Activated naive CD4-positive, alpha-beta T cell treated with anti-CD3 and anti-CD28 coated beads, Interleukin-2, amount 50 U/mL, for 72 hours (primary cell): ENCODE measurements at regions not wholly inside any gene's neighbourhood (a gene's known extent, or its start where the extent isn't known, plus 50 kb on each side); places are given as distances from the start of the nearest gene placed in this dataset.
"Not testable (repeated sequence)": the region's sequence is repeated elsewhere in the genome, so short reads cannot be mapped to it uniquely, and the experiment has no call there.

ENCODE experiments used
- ATAC-seq, 2 donors: fragments of 150-1000 bp; cut with Tn5 transposase; 2 replicates each; pipeline ENCODE4 v1.10.0; 2021; ENCODE audit warnings: mild to moderate bottlenecking in 2 of 2, moderate library complexity in 2 of 2
- DNase-seq, 2 donors: peaks; one replicate each; pipeline ENCODE4 v3.0.0; 2021 to 2022; ENCODE audit warnings: low spot score in 2 of 2
- H3K27ac Mint-ChIP-seq, 2 donors: one replicate each; pipeline ENCODE4 v1.8.0; 2022; ENCODE audit warnings: mild to moderate bottlenecking in 2 of 2, mixed read lengths in 2 of 2
- H3K36me3 Mint-ChIP-seq, 2 donors: one replicate each; pipeline ENCODE4 v1.8.0; 2022; ENCODE audit warnings: mixed read lengths in 2 of 2
- H3K9me3 Mint-ChIP-seq, 2 donors: one replicate each; pipeline ENCODE4 v1.8.0; 2022; ENCODE audit warnings: mixed read lengths in 2 of 2

DNA sequence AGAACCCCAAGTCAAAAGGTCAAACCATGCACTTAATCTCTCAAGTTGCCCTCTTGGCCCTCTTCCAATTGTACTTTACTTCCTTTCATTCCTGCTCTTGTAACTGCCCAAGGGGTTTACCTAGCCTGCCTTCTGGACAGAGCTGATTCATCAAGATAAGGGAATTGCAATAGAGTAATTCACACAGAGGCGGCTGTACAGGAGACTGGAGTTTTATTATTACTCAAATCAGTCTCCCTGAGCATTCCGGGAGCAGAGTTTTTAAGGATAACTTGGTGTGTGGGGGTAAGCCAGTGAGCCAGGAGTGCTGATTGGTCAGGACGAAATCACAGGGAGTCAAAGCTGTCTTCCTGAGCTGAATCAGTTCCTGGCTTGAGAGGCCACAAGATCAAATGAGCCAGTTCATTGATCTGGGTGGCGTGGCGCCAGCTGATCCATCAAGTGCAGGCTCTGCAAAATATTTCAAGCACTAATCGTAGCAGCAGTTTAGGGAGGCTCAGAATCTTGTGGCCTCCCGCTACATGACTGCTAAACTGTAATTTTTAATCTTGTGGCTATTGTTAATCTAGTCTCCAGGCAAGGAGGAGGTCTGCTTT lies 590.0 kb downstream of the EPHA3 start:
- Mint-ChIP-seq H3K27ac (no peak overlapping the region), H3K9me3 (peaks cover 21 to 30% of the 10 kb centered on the region in 2 donors), H3K36me3 (peaks cover 4 to 14% of the 10 kb centered on the region in 2 donors)
- DNase-seq (no peak), ATAC-seq (no peak)

DNA sequence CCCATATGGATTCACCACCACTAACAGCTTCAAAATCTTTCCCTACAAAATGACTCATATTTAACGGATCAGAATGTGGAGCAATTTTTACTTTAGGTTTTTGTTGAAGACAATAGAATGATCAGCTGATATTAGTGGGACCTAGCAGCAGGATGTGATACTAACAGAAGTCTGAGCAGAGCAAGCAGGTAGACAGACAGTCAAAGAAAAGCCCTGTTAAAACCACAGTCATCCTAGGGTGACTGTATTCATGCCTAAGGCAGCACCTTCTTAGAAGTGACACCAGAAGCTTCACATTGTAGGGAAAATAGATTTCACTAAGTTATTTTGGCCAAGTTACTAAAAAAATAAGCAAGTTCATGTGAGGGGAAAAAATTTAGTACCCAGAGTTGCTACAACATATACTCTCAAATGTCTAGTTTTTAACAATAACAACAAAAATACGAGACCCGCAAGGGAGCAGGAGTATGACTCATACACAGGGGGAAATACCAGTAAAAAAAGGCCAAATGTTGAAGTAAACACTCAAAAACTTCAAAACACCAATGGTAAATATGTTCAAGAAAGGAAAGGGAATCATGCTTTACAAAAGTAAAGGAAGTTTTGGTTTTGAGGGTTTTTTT lies 590.9 kb downstream of the EPHA3 start:
- ATAC-seq (no peak), DNase-seq (no peak)
- no peak overlapping the region for H3K27ac Mint-ChIP-seq
- peaks cover 6 to 14% of the 10 kb centered on the region in 2 donors for H3K36me3 Mint-ChIP-seq
- H3K9me3 Mint-ChIP-seq = peaks cover 26 to 30% of the 10 kb centered on the region in 2 donors

DNA sequence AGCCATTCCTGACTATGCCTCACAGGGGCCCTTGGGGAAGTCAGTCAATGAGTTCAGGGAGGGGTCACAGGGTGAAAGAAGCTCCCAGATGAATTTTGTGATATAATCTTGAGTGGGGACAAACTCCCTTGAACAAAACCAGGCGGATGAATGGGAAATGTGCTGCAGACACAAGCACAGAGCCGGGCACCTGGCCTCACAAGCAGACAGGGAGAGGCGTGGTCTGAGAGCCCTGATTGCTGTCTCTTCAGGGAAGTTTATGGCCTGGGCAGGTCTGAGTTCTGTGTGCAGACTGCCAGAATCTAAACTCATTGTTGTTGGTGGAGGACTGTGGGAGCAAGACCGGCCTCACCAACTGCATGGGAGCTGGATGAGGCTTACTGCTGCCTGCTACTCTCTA lies 591.8 kb downstream of the EPHA3 start:
- no peak for ATAC-seq
- Mint-ChIP-seq H3K9me3 (peaks cover 26 to 30% of the 10 kb centered on the region in 2 donors), H3K36me3 (peaks cover 6 to 14% of the 10 kb centered on the region in 2 donors)

DNA sequence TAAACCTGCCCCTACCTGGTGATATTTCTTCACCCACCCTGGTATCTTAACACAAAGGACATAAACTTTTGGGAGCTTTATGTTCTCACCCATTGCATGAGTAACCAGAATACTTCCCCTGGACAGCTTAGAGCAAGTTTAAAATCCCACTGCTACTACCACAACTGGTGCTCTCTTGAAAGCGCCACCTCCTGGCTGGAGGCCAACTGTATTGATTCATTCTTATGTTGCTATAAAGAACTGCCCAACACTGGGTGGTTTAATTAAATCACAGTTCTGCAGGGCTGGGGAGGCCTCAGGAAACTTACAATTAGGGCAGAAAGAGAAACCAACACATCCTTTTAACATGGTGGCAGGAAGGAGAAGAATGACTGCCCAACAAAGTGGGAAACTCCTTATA lies 592.4 kb downstream of the EPHA3 start:
- Mint-ChIP-seq H3K36me3 (peaks cover 6 to 14% of the 10 kb centered on the region in 2 donors), H3K9me3 (peaks cover 26 to 30% of the 10 kb centered on the region in 2 donors), H3K27ac (no peak overlapping the region)
- DNase-seq = no peak
- ATAC-seq = no peak

More for the DNA sequence above, 591.8 kb downstream of the EPHA3 start:
- H3K27ac Mint-ChIP-seq = no peak overlapping the region
- DNase-seq = no peak

DNA sequence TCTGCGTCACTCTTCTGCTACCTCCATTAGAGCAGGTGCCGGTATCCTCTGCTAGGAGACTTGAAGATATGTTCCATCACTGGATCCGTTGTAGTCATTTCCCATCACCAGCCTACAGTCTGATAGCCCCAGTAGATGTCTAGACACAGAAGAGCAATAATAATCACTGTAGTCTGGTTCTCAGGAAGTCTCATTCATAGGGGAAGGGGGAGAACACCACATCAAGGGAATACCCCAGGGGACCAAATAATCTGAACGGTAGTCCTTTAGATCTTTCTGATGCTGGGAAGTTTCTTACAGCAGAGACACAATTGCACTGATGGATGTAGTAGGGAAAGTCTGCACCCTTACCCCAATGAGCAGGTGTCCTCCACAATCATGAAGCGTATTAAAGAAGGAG lies 595.0 kb downstream of the EPHA3 start:
- peaks cover 6 to 14% of the 10 kb centered on the region in 2 donors for H3K36me3 Mint-ChIP-seq
- H3K27ac Mint-ChIP-seq = no peak overlapping the region
- DNase-seq = no peak
- no peak for ATAC-seq
- peaks cover 22 to 39% of the 10 kb centered on the region in 2 donors for H3K9me3 Mint-ChIP-seq

DNA sequence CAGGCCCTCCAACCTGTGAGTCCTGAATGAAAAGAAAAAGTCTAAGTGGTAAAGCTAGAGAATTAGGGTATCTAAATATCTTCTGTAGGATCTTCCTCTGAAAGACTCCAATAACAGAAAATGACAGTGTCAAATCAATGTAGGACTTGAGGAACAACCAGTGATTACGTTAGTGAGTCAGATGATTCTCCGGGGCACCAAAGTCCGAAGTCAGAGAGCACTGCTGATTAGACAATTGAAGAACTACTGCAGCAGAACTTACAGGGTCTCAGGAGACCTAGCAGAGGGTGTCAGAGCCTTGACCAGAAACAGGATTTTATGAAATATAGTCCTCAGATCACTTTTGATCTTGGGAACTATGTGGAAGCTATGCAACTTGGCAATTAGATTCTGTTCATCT lies 605.8 kb downstream of the EPHA3 start:
- no peaks in the 10 kb centered on the region for H3K36me3 Mint-ChIP-seq
- no peak overlapping the region for H3K27ac Mint-ChIP-seq
- DNase-seq (no peak), ATAC-seq (no peak)
- peaks cover 14 to 18% of the 10 kb centered on the region in 2 donors for H3K9me3 Mint-ChIP-seq

DNA sequence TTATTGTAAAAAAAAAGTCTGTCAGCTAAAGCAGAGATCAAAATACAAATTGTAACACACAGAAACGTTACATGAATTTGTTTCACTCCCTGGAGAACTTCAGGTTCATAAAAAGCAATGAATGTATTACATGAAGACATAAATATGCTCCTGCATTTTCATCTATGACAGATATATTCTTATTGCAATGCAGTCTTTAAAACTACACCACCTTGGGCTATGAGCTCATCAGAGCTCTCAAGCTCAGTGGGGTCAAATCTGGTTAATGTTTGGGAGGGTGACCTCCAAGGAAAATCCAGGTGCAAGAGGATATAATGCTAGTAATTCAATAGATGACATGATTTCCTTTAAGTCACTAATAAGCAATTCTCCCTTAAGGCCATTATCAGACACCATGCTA lies 606.8 kb downstream of the EPHA3 start:
- Mint-ChIP-seq H3K27ac (no peak overlapping the region), H3K36me3 (no peaks in the 10 kb centered on the region), H3K9me3 (peaks cover 10 to 13% of the 10 kb centered on the region in 2 donors)
- ATAC-seq = no peak
- no peak for DNase-seq

DNA sequence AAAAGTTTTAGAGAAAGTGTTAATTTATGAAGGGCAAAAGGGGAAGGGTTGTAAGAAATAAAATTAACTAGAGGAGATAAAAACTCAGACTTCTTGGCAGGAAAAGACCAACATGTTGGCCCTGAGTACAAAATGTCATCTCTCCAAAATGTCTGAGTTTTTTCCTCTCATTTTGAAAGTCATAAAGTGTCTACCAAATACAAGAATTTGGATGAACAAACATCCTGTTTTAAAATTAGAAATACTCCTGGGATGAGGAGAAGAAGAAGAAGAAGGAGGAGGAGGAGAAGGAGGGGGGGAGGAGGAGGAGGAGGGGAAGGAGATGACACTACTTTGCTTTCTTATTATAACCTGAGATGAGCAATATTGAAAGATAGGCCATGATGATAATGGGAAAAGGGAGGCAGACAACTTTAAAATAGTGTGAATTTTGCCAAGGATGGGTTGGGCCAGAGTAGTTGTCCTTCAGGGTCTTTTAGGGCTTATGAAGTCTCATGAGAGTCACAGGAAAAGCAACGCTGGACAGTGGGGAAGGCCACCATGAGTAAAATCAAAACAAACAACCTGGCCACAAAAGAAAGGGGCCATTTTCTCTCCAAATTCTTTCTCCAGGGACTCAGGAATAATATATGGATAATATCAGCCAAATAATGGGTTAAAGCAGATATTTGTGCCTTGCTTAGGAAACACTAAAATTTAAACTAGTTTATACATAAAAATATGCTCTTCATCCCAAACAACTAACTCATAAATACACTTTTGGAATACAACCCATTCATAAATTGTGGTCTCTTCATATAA lies 632.9 kb downstream of the EPHA3 start:
- Mint-ChIP-seq H3K9me3 (peaks cover 13 to 18% of the 10 kb centered on the region in 2 donors), H3K27ac (no peak overlapping the region), H3K36me3 (peaks cover 0 to 5% of the 10 kb centered on the region in 2 donors)
- ATAC-seq (no peak), DNase-seq (no peak)

DNA sequence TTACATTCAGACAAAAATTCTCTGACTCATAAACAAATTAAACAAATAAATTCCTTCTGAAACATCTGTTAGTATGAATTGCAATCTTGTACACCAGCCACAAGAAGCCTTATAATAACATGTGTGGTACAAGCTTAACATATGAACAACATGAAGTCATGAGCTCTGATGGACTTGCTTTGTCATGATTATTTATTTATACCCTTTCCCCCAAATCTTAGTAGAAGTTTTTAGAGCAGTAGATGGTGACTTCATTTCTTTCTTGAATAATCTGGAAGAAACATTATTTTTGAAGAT lies 633.4 kb downstream of the EPHA3 start:
- DNase-seq = no peak
- H3K9me3 Mint-ChIP-seq = peaks cover 14 to 19% of the 10 kb centered on the region in 2 donors
- peaks cover 0 to 5% of the 10 kb centered on the region in 2 donors for H3K36me3 Mint-ChIP-seq
- H3K27ac Mint-ChIP-seq = no peak overlapping the region
- no peak for ATAC-seq

DNA sequence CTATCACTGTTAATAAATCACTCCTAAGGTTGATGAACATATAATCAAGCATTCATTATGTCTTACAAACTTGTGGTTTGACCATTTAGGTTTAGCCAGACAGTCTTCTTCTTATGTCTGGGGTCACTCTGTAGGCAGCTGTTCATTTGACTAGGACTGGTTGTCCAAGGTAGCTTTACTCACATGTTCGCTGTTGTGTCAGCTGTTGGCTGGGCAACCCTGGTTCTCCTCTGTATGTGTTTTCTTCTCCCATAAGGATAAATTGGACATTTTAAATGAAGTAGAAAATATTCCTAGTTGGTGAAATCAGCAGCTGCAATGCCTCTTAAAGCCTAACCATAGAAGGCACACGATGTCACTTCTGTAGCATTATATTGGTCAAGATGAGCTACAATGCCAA lies 635.1 kb downstream of the EPHA3 start:
- Mint-ChIP-seq H3K9me3 (peaks cover 17 to 22% of the 10 kb centered on the region in 2 donors), H3K36me3 (peaks cover 0 to 5% of the 10 kb centered on the region in 2 donors), H3K27ac (no peak overlapping the region)
- ATAC-seq (no peak), DNase-seq (no peak)

DNA sequence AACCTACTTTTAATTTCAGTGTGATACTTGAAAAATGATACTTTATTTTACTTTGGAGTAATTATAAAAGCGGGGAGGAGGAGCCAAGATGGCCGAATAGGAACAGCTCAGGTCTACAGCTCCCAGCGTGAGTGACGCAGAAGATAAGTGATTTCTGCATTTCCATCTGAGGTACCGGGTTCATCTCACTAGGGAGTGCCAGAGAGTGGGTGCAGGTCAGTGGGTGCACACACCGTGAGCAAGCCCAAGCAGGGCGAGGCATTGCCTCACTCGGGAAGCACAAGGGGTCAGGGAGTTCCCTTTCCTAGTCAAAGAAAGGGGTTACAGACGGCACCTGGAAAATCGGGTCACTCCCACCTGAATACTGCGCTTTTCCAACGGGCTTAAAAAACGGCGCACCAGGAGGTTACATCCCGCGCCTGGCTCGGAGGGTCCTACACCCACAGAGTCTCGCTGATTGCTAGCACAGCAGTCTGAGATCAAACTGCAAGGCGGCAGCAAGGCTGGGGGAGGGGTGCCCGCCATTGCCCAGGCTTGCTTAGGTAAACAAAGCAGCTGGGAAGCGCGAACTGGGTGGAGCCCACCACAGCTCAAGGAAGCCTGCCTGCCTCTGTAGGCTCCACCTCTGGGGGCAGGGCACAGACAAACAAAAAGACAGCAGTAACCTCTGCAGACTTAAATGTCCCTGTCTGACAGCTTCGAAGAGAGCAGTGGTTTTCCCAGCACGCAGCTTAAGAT lies 640.3 kb downstream of the EPHA3 start:
- DNase-seq = not testable (repeated sequence)

DNA sequence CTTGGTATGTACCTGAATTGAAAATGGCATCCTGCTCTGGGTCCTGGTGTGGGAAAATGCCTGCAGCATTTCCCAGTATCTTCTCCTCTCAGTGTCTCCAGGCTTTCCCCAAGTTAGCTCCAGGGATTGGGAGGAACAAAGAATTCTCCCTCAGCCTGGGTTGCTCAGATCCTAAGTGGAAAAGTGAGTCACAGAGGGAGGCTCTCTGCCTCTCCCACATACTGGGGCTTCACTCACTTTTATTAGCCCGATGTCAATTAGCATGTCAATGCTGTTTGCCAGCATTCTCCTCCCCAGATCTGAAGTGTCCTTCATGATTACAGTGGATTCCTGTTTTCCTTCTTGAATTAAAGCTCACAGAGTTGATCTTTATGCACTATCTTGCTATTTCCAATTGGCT lies 655.0 kb downstream of the EPHA3 start:
- Mint-ChIP-seq H3K9me3 (peaks cover 33 to 38% of the 10 kb centered on the region in 2 donors), H3K36me3 (peaks cover 7 to 14% of the 10 kb centered on the region in 2 donors), H3K27ac (no peak overlapping the region)
- DNase-seq (no peak), ATAC-seq (no peak)

More for the DNA sequence above, 640.3 kb downstream of the EPHA3 start:
- H3K36me3 Mint-ChIP-seq, H3K27ac Mint-ChIP-seq, ATAC-seq: not testable (repeated sequence)
- peaks cover 13 to 14% of the 10 kb centered on the region in 2 donors for H3K9me3 Mint-ChIP-seq

DNA sequence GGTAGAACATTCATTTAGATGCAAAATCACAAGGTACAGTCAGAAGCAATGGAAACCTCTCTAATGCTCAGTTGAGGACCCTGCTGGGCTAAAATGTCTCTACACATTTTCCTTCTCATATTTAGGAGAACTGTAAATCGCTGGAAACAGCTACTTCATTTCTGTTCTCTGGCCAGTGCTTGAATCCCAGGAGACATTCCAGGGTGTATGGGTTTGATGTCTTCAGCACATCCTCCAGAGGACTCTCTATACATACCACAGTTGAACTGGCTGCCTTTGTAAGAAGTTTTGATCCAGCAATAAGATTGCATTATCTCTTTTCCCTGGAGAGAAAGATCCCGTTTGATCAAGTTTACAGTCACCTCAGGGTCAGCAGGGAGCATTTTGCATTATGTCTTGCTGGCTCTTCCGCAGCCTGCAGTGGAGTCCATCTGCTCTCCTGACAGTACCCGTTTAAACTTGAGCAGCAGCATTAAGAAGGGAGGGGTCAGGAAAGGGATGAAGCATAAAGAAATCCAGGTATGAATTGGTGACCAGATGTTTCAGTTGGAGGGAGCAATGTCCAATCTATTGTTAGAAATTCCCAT lies 676.0 kb downstream of the EPHA3 start:
- peaks cover 0 to 7% of the 10 kb centered on the region in 2 donors for H3K36me3 Mint-ChIP-seq
- DNase-seq (no peak), ATAC-seq (no peak)
- no peak overlapping the region for H3K27ac Mint-ChIP-seq
- peaks cover 20% of the 10 kb centered on the region in 2 donors for H3K9me3 Mint-ChIP-seq

DNA sequence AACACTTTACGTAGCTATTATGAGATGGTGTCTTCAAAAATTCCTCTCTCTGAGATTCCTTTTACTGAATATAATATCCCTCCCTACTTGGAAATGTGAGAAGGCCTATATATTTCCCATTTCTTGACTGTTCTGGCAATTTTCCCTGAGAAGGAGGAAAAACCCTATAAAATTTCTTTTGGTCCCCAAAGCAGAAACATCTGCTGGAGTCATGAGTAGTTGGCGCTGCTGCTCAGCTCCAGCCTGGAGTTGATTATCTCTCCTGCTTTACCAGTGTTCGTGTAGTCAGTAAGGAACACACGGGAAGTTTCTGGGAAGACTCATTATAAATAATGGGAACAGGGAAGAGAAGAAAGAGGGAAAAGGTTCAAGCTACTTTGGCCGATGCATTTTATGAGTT lies 680.1 kb downstream of the EPHA3 start:
- Mint-ChIP-seq H3K36me3 (peaks cover 0 to 7% of the 10 kb centered on the region in 2 donors), H3K9me3 (peaks cover 18% of the 10 kb centered on the region in 2 donors), H3K27ac (no peak overlapping the region)
- ATAC-seq = no peak
- DNase-seq = no peak

DNA sequence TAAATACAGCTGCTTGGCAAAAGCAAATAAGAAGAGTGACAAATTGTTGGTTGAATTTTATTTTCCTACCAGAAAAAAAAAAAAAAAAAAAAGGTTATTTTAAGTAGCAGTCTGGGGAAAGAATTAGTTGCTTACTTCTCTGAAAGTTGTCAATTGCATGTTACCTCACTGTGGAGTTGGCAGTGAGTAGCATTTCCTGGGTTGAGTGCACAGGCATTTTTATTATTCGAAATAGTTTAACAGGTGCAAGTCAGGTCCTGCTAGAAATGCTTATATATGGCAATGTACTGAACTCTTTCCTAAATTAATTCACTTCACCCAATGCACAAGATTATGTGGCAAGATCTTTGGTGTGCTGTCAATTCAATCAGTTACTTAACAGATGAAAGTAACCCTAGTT lies 680.6 kb downstream of the EPHA3 start:
- Mint-ChIP-seq H3K9me3 (peaks cover 18 to 20% of the 10 kb centered on the region in 2 donors), H3K27ac (no peak overlapping the region), H3K36me3 (peaks cover 0 to 7% of the 10 kb centered on the region in 2 donors)
- ATAC-seq (no peak), DNase-seq (no peak)

DNA sequence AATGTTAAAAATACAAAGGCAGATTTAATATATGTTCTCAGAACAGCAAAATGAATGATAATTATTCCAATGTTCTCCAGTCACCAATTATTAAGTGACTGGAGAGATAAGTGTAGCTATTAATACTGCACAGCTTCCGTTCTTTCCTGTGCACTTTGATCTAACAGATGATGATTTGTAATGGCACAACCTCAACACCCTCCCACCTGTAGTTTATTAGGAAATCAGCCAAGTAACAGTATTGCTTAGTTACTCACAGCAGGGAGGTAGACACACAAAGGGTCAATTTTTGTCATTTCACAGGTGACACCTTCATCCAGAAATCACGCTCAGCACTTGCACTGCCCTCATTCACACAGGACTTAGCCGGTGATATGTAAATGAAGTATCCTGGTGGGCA lies 688.1 kb downstream of the EPHA3 start:
- Mint-ChIP-seq H3K9me3 (peaks cover 10 to 15% of the 10 kb centered on the region in 2 donors), H3K36me3 (no peaks in the 10 kb centered on the region), H3K27ac (no peak overlapping the region)
- no peak for ATAC-seq
- DNase-seq = no peak
